Heart right ventricle (tissue), 16 donors: ENCODE measurements at regions not wholly inside any gene's neighbourhood (a gene's known extent, or its start where the extent isn't known, plus 50 kb on each side); places are given as distances from the start of the nearest gene placed in this dataset.

Experiments
- ATAC-seq, 8 donors: fragments of 200-7000 bp; cut with Tn5 transposase; one replicate each; pipeline ENCODE4 v1.9.1; 2020; ENCODE audit warnings: mild to moderate bottlenecking in 8 of 8, moderate library complexity in 8 of 8, moderate number of reproducible peaks in 1 of 8
- DNase-seq, 2 donors: peaks; one replicate each; pipeline ENCODE4 v3.0.0-alpha.2; 2020
- H3K27ac ChIP-seq, 10 donors: fragments of 200-600 bp; sonication (generic) in 2 of 10; one replicate each; pipeline versions ENCODE4 v1.5.0 to v1.8.0; 2020 to 2022; ENCODE audit warnings: mild to moderate bottlenecking in 3 of 10
- H3K27me3 ChIP-seq, 7 donors: fragments of 200-600 bp; one replicate each; pipeline ENCODE4 v1.8.0; 2021 to 2022; ENCODE audit warnings: mild to moderate bottlenecking in 2 of 7
- H3K36me3 ChIP-seq, 9 donors: fragments of 200-600 bp; sonication (generic) in 1 of 9; one replicate each; pipeline versions ENCODE4 v1.5.0 to v1.8.0; 2020 to 2022; ENCODE audit warnings: mild to moderate bottlenecking in 2 of 9
- H3K4me1 ChIP-seq, 9 donors: fragments of 200-600 bp; sonication (generic) in 1 of 9; one replicate each; pipeline versions ENCODE4 v1.5.0 to v1.8.0; 2020 to 2022; ENCODE audit warnings: mild to moderate bottlenecking in 4 of 9
- H3K4me3 ChIP-seq, 10 donors: fragments of 200-600 bp; sonication (generic) in 2 of 10; one replicate each; pipeline versions ENCODE4 v1.5.0 to v1.8.0; 2020 to 2022; ENCODE audit warnings: mild to moderate bottlenecking in 7 of 10, moderate library complexity in 2 of 10
- H3K9me3 ChIP-seq, 11 donors: fragments of 200-600 bp in 10 of 11; sonication (generic) in 2 of 11; one replicate each; pipeline versions ENCODE4 v1.5.0 to v1.8.0; 2013 to 2022; ENCODE audit warnings: mild to moderate bottlenecking in 2 of 11, control low read depth in 1 of 11, moderate library complexity in 1 of 11
- WGBS, 2 donors: extraction: QIAGEN DNeasy Blood & Tissue Kit; methylation state at CpG; one replicate each; pipeline ENCODE4 v1.1.7; 2013; ENCODE audit warnings: inconsistent platforms in 1 of 2; 5-methylcytosine and 5-hydroxymethylcytosine counted together
- intact Hi-C, 10 donors: fragments of 100-400 bp; cut with DNase I; formaldehyde crosslinking; loops; one replicate each; pipeline versions ENCODE4 v1.11.1 to v1.14.2; 2022
- TF ChIP-seq, protein P1 (sequence below), 9 donors: fragments of 200-600 bp; sonication (generic) in 2 of 9; IDR thresholded peaks; one replicate each; pipeline versions ENCODE4 v1.5.0 to v1.8.0; 2021 to 2022; ENCODE audit warnings: antibody characterized with exemption in 9 of 9, mild to moderate bottlenecking in 5 of 9, moderate library complexity in 1 of 9
- donor health status: Arrhythmogenic right ventricular cardiomyopathy.
- donor health status: ischemic (EF 13 %, LVEDD 7.1; RV severe dilation, severe dysfunction).
- donor health status: healthy with polysubstance abuse.
- donor health status: DM: no; HTN: yes; CAD: no.
- donor health status: DM: no; HTN: no; CAD: no.
- donor health status: ischemic (EF 25% LVEDD 6.9; RV normal size, moderate dysfunction).
- donor health status: ischemic (EF 25% LVEDD 5.7; RV mildly dilated, moderate dysfunction).
- donor health status: healthy.
- donor health status: DM: yes; HTN: yes; CAD: no.
- donor health status: Ischemic cardiomyopathy.
- donor health status: ischemic (EF 35%, LVEDD 5.7; RV mildly dilated, moderate dysfunction).
- donor health status: nonischemic (EF 11% LVEDD 7.7; RV severe dilation, severe dysfunction).
- donor health status: DM: yes; HTN: yes; CAD: no.
- donor health status: PGD.
- donor health status: ischemic (EF 29% LVEDD 5.4; RV normal size, mild dysfunction).
- donor health status: nonischemic (EF 23%, LVEDD 6.1; RV moderate dilation, normal function).

DNA sequence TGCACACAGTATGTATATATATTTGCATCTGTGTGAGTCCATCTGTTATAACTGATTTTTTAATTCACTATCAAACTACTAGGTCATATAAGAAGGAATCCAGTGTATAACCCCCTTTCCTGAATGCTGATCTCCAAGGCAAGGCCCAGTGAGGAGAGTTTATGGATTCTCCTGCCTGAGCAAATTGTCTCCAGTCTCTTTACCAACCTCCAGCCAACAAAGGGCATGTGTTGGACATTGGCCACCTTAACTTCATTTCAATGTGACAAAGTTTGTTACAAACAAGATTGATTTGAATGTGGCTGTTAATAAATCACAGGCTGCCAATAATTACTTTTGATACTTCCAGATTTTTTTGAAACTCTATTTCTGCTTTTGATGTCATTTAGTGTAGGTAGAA lies 191.6 kb downstream of the HAO1 start:
- intact Hi-C loops, result no loop called here
- H3K27ac ChIP-seq, result no peak overlapping the region
- H3K4me3 ChIP-seq, result no peak overlapping the region
- DNase-seq (no peak), ATAC-seq (no peak)
- H3K4me1 ChIP-seq, result no peaks in the 10 kb centered on the region
- no peaks in the 10 kb centered on the region for H3K27me3 ChIP-seq
- TF ChIP-seq, protein P1, sequence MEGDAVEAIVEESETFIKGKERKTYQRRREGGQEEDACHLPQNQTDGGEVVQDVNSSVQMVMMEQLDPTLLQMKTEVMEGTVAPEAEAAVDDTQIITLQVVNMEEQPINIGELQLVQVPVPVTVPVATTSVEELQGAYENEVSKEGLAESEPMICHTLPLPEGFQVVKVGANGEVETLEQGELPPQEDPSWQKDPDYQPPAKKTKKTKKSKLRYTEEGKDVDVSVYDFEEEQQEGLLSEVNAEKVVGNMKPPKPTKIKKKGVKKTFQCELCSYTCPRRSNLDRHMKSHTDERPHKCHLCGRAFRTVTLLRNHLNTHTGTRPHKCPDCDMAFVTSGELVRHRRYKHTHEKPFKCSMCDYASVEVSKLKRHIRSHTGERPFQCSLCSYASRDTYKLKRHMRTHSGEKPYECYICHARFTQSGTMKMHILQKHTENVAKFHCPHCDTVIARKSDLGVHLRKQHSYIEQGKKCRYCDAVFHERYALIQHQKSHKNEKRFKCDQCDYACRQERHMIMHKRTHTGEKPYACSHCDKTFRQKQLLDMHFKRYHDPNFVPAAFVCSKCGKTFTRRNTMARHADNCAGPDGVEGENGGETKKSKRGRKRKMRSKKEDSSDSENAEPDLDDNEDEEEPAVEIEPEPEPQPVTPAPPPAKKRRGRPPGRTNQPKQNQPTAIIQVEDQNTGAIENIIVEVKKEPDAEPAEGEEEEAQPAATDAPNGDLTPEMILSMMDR (IDR thresholded peaks at IDR 0.05), result no peak
- H3K9me3 ChIP-seq, result peaks cover 0 to 10% (median 0%) of the 10 kb centered on the region in 11 donors
- H3K36me3 ChIP-seq, result no peaks in the 10 kb centered on the region

DNA sequence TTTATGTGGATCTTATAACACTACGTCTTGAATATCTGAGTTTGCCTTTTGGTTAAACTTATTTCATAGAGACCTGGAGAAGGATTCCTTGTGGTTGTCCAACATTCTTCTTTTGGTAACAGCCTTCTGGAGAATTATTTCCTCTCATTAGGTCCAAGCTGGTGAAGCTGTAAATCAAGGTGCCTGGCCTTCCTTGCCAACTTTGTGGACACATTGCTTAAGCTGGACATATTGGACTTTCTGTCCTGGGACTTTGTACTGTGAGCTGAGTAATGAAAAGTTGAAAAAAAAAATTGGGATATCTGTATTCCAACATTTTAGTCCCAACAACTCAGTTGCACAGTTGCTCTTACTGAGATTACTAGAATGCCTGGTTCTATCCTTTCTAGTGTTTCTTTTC lies 186.2 kb downstream of the HAO1 start:
- DNase-seq (no peak), ATAC-seq (no peak)
- H3K9me3 ChIP-seq, result no peaks in the 10 kb centered on the region
- no peaks in the 10 kb centered on the region for H3K4me1 ChIP-seq
- H3K27me3 ChIP-seq, result no peaks in the 10 kb centered on the region
- WGBS, 2 donors, result 88 to 89% methylated on average over 1 of the region's 1 CpG
- no peak overlapping the region for H3K4me3 ChIP-seq
- TF ChIP-seq, protein P1 (IDR thresholded peaks at IDR 0.05), result no peak
- H3K27ac ChIP-seq, result no peak overlapping the region
- H3K36me3 ChIP-seq, result no peaks in the 10 kb centered on the region
- intact Hi-C loops, result no loop called here

DNA sequence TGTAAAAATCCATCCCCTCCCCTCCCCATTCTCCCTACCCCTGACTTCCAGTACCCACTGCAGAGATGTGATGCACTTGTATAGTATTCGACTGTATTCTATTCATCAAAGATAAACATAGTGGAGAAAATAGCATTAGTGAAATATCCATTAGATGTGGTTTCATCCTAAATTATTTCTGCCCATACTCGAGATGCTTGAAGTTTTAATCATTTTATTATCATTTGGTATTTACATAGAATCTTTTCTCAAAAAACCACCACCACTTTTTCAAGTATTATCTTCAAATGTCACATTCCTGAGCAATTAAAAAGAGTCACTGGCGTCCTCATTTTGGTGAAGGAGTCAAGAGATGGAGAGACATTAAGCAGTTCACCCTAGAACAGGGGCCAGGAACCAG lies 181.9 kb downstream of the HAO1 start:
- H3K9me3 ChIP-seq, result no peaks in the 10 kb centered on the region
- ATAC-seq (no peak), DNase-seq (no peak)
- no peaks in the 10 kb centered on the region for H3K4me1 ChIP-seq
- intact Hi-C loops, result no loop called here
- TF ChIP-seq, protein P1 (IDR thresholded peaks at IDR 0.05), result no peak
- no peaks in the 10 kb centered on the region for H3K27me3 ChIP-seq
- 62 to 69% methylated on average over 3 of the region's 3 CpGs for WGBS, 2 donors
- no peak overlapping the region for H3K27ac ChIP-seq
- no peaks in the 10 kb centered on the region for H3K36me3 ChIP-seq
- H3K4me3 ChIP-seq, result no peak overlapping the region

DNA sequence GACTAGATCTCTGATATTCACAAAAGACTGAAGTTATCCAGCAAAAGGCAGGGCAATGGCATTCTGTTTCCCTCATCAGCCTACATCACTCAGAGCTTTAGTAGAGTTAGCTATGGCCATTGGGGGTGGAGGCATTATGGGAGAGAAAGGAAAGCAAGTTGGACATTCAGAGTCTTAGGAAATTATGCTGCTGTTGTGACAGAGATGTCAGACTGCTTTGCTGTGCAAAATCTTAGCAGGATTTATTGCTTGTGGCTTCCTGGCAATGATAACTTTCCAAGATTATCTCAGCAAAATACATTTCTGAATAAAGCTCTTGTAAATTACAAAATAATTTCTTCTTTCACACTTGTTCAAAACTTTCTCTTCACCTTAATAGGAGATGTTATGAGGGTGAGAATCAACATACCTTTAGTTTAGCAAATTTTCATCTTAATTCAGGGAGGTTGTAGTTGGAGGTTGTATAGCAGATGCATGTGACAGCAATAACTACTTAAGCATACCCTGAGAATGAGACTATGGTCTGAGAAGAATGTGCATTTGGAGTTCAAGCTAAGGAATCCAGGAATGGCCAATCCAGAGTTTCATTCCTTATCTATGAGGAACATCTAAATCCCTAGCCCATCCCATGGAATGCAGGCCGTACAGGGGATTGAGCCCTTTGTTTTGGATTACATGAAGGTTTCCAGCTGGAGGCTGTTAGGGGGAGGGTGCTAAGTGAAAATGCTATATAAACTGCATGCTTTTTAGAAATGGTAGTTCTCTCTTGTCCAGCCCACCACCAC lies 179.8 kb downstream of the HAO1 start:
- ATAC-seq (no peak), DNase-seq (no peak)
- no peaks in the 10 kb centered on the region for H3K36me3 ChIP-seq
- no peaks in the 10 kb centered on the region for H3K4me1 ChIP-seq
- TF ChIP-seq, protein P1 (IDR thresholded peaks at IDR 0.05), result no peak
- intact Hi-C loops, result no loop called here
- H3K9me3 ChIP-seq, result peaks cover 0 to 5% (median 0%) of the 10 kb centered on the region in 11 donors
- no peak overlapping the region for H3K27ac ChIP-seq
- no peak overlapping the region for H3K4me3 ChIP-seq
- no peaks in the 10 kb centered on the region for H3K27me3 ChIP-seq
- WGBS, 2 donors, result 43 to 49% methylated on average over 1 of the region's 1 CpG
